ENCODE measurements at regions not wholly inside any gene's neighbourhood (a gene's known extent, or its start where the extent isn't known, plus 50 kb on each side); places are given as distances from the start of the nearest gene placed in this dataset.
"Not testable (repeated sequence)": the region's sequence is repeated elsewhere in the genome, so short reads cannot be mapped to it uniquely, and the experiment has no call there.

- peaks cover 0 to 2% of the 10 kb centered on the region in 2 donors for H3K4me1 Mint-ChIP-seq (ENCODE audit: low read depth in 2 of 2)
- H3K27me3 Mint-ChIP-seq, result peaks cover under 1 to 3% of the 10 kb centered on the region in 2 donors
- DNase-seq (ENCODE audit: low spot score), result no peak
- H3K9me3 Mint-ChIP-seq, result no peaks in the 10 kb centered on the region
- no peak for ATAC-seq
- no peak overlapping the region for H3K27ac Mint-ChIP-seq
- no peaks in the 10 kb centered on the region for H3K36me3 Mint-ChIP-seq
- no peak overlapping the region for H3K4me3 Mint-ChIP-seq
Measured at GRCh38 chr20:51953731-51954340, 151.5 kb upstream of the SALL4 start.

- DNase-seq (ENCODE audit: low spot score), result no peak
- Mint-ChIP-seq H3K4me1 (ENCODE audit: low read depth in 2 of 2) (peaks cover 0 to 2% of the 10 kb centered on the region in 2 donors), H3K36me3 (no peaks in the 10 kb centered on the region), H3K9me3 (no peaks in the 10 kb centered on the region), H3K27ac (no peak overlapping the region), H3K4me3 (no peak overlapping the region), H3K27me3 (no peaks in the 10 kb centered on the region)
- ATAC-seq, result no peak
Measured at GRCh38 chr20:51950926-51951325, 148.6 kb upstream of the SALL4 start.

- H3K4me1 Mint-ChIP-seq (ENCODE audit: low read depth in 2 of 2), result no peaks in the 10 kb centered on the region
- no peak for DNase-seq (ENCODE audit: low spot score)
- no peaks in the 10 kb centered on the region for H3K27me3 Mint-ChIP-seq
- ATAC-seq, result no peak
- no peaks in the 10 kb centered on the region for H3K36me3 Mint-ChIP-seq
- no peak overlapping the region for H3K27ac Mint-ChIP-seq
- no peaks in the 10 kb centered on the region for H3K9me3 Mint-ChIP-seq
- H3K4me3 Mint-ChIP-seq, result no peak overlapping the region
Measured at GRCh38 chr20:51946586-51946985, 144.3 kb upstream of the SALL4 start.

GRCh38 chr20:51945881-51946280 lies 143.6 kb upstream of the SALL4 start:
- DNase-seq (ENCODE audit: low spot score) (no peak), ATAC-seq (no peak)
- Mint-ChIP-seq H3K9me3 (no peaks in the 10 kb centered on the region), H3K27ac (no peak overlapping the region), H3K4me3 (no peak overlapping the region), H3K4me1 (ENCODE audit: low read depth in 2 of 2) (no peaks in the 10 kb centered on the region), H3K36me3 (no peaks in the 10 kb centered on the region), H3K27me3 (no peaks in the 10 kb centered on the region)

GRCh38 chr20:51945177-51945576 lies 142.9 kb upstream of the SALL4 start:
- ATAC-seq (no peak), DNase-seq (ENCODE audit: low spot score) (no peak)
- no peaks in the 10 kb centered on the region for H3K27me3 Mint-ChIP-seq
- H3K27ac Mint-ChIP-seq, result no peak overlapping the region
- H3K9me3 Mint-ChIP-seq, result no peaks in the 10 kb centered on the region
- no peaks in the 10 kb centered on the region for H3K36me3 Mint-ChIP-seq
- no peak overlapping the region for H3K4me3 Mint-ChIP-seq
- no peaks in the 10 kb centered on the region for H3K4me1 Mint-ChIP-seq (ENCODE audit: low read depth in 2 of 2)

GRCh38 chr20:51943761-51944160 lies 141.4 kb upstream of the SALL4 start:
- Mint-ChIP-seq H3K36me3 (no peaks in the 10 kb centered on the region), H3K4me1 (ENCODE audit: low read depth in 2 of 2) (no peaks in the 10 kb centered on the region), H3K9me3 (no peaks in the 10 kb centered on the region), H3K27ac (no peak overlapping the region), H3K4me3 (no peak overlapping the region), H3K27me3 (no peaks in the 10 kb centered on the region)
- DNase-seq (ENCODE audit: low spot score) (no peak), ATAC-seq (no peak)

GRCh38 chr20:51943326-51943725 lies 141.0 kb upstream of the SALL4 start:
- H3K4me3 Mint-ChIP-seq; DNase-seq (ENCODE audit: low spot score); H3K36me3 Mint-ChIP-seq; H3K27ac Mint-ChIP-seq; H3K4me1 Mint-ChIP-seq (ENCODE audit: low read depth in 2 of 2); H3K9me3 Mint-ChIP-seq; H3K27me3 Mint-ChIP-seq; ATAC-seq: not testable (repeated sequence)

- H3K4me1 Mint-ChIP-seq (ENCODE audit: low read depth in 2 of 2), result no peaks in the 10 kb centered on the region
- H3K27ac Mint-ChIP-seq, result no peak overlapping the region
- H3K36me3 Mint-ChIP-seq, result no peaks in the 10 kb centered on the region
- ATAC-seq (no peak), DNase-seq (ENCODE audit: low spot score) (no peak)
- no peak overlapping the region for H3K4me3 Mint-ChIP-seq
- no peaks in the 10 kb centered on the region for H3K27me3 Mint-ChIP-seq
- no peaks in the 10 kb centered on the region for H3K9me3 Mint-ChIP-seq
Measured at GRCh38 chr20:51941503-51941902, 139.2 kb upstream of the SALL4 start.

- ATAC-seq (no peak), DNase-seq (ENCODE audit: low spot score) (no peak)
- Mint-ChIP-seq H3K27ac (no peak overlapping the region), H3K36me3 (no peaks in the 10 kb centered on the region), H3K9me3 (no peaks in the 10 kb centered on the region), H3K27me3 (no peaks in the 10 kb centered on the region), H3K4me3 (no peak overlapping the region), H3K4me1 (ENCODE audit: low read depth in 2 of 2) (no peaks in the 10 kb centered on the region)
Measured at GRCh38 chr20:51939259-51939585, 136.9 kb upstream of the SALL4 start.

GRCh38 chr20:51938559-51939258 lies 136.4 kb upstream of the SALL4 start:
- DNase-seq (ENCODE audit: low spot score), result no peak
- no peaks in the 10 kb centered on the region for H3K27me3 Mint-ChIP-seq
- H3K27ac Mint-ChIP-seq, result no peak overlapping the region
- no peak overlapping the region for H3K4me3 Mint-ChIP-seq
- no peak for ATAC-seq
- H3K4me1 Mint-ChIP-seq (ENCODE audit: low read depth in 2 of 2), result no peaks in the 10 kb centered on the region
- no peaks in the 10 kb centered on the region for H3K36me3 Mint-ChIP-seq
- H3K9me3 Mint-ChIP-seq, result no peaks in the 10 kb centered on the region

- ATAC-seq, result no peak
- Mint-ChIP-seq H3K4me1 (ENCODE audit: low read depth in 2 of 2) (no peaks in the 10 kb centered on the region), H3K4me3 (no peak overlapping the region)
Measured at GRCh38 chr20:51937779-51938178, 135.5 kb upstream of the SALL4 start.

GRCh38 chr20:51936377-51936776 lies 134.1 kb upstream of the SALL4 start:
- no peaks in the 10 kb centered on the region for H3K9me3 Mint-ChIP-seq
- no peaks in the 10 kb centered on the region for H3K4me1 Mint-ChIP-seq (ENCODE audit: low read depth in 2 of 2)
- H3K27ac Mint-ChIP-seq, result no peak overlapping the region
- no peaks in the 10 kb centered on the region for H3K27me3 Mint-ChIP-seq
- H3K4me3 Mint-ChIP-seq, result no peak overlapping the region
- DNase-seq (ENCODE audit: low spot score) (no peak), ATAC-seq (no peak)
- H3K36me3 Mint-ChIP-seq, result no peaks in the 10 kb centered on the region

More at GRCh38 chr20:51937779-51938178, 135.5 kb upstream of the SALL4 start:
- Mint-ChIP-seq H3K36me3 (no peaks in the 10 kb centered on the region), H3K9me3 (no peaks in the 10 kb centered on the region), H3K27me3 (no peaks in the 10 kb centered on the region), H3K27ac (no peak overlapping the region)
- DNase-seq (ENCODE audit: low spot score), result no peak

- no peaks in the 10 kb centered on the region for H3K4me1 Mint-ChIP-seq (ENCODE audit: low read depth in 2 of 2)
- no peaks in the 10 kb centered on the region for H3K27me3 Mint-ChIP-seq
- no peaks in the 10 kb centered on the region for H3K36me3 Mint-ChIP-seq
- ATAC-seq (no peak), DNase-seq (ENCODE audit: low spot score) (no peak)
- H3K4me3 Mint-ChIP-seq, result no peak overlapping the region
- no peaks in the 10 kb centered on the region for H3K9me3 Mint-ChIP-seq
- H3K27ac Mint-ChIP-seq, result no peak overlapping the region
Measured at GRCh38 chr20:51935003-51935358, 132.7 kb upstream of the SALL4 start.

- Mint-ChIP-seq H3K9me3 (no peaks in the 10 kb centered on the region), H3K4me1 (ENCODE audit: low read depth in 2 of 2) (no peaks in the 10 kb centered on the region), H3K4me3 (no peak overlapping the region), H3K27me3 (no peaks in the 10 kb centered on the region), H3K36me3 (no peaks in the 10 kb centered on the region), H3K27ac (no peak overlapping the region)
- no peak for ATAC-seq
- DNase-seq (ENCODE audit: low spot score), result no peak
Measured at GRCh38 chr20:51934301-51935002, 132.1 kb upstream of the SALL4 start.
